GM19452 (cell line): ENCODE measurements at regions not wholly inside any gene's neighbourhood (a gene's known extent, or its start where the extent isn't known, plus 50 kb on each side); places are given as distances from the start of the nearest gene placed in this dataset.
"Not testable (repeated sequence)": the region's sequence is repeated elsewhere in the genome, so short reads cannot be mapped to it uniquely, and the experiment has no call there.

Experiments
- ATAC-seq: cut with Tn5 transposase; IDR thresholded peaks from one replicate; pipeline ENCODE4 v1.9.1; 2021; ENCODE audit not compliant: unreplicated experiment

- no peak for ATAC-seq
These were observed 54.1 kb downstream of the FOXG1 start for GRCh38 chr14:28820677-28821076.

- no peak for ATAC-seq
These were observed 55.4 kb downstream of the FOXG1 start for GRCh38 chr14:28821993-28822392.

GRCh38 chr14:28823245-28823644 is 56.7 kb downstream of the FOXG1 start:
- no peak for ATAC-seq

GRCh38 chr14:28830115-28830534 is 63.5 kb downstream of the FOXG1 start:
- ATAC-seq, result no peak

GRCh38 chr14:28831126-28831525 is 64.5 kb downstream of the FOXG1 start:
- ATAC-seq, result peak; percentile 97

- not testable (repeated sequence) for ATAC-seq
These were observed 76.0 kb downstream of the FOXG1 start for GRCh38 chr14:28842569-28842968.

GRCh38 chr14:28867571-28867970 is 101.0 kb downstream of the FOXG1 start:
- no peak for ATAC-seq

- ATAC-seq, result no peak
These were observed 103.5 kb downstream of the FOXG1 start for GRCh38 chr14:28870033-28870564.

- ATAC-seq, result no peak
These were observed 109.5 kb downstream of the FOXG1 start for GRCh38 chr14:28875934-28876571.

GRCh38 chr14:28876572-28876945 is 110.0 kb downstream of the FOXG1 start:
- ATAC-seq, result no peak

- ATAC-seq, result no peak
These were observed 111.3 kb downstream of the FOXG1 start for GRCh38 chr14:28877923-28878322.

- ATAC-seq, result no peak
These were observed 113.0 kb downstream of the FOXG1 start for GRCh38 chr14:28879573-28879996.

GRCh38 chr14:28886940-28887339 is 120.4 kb downstream of the FOXG1 start:
- ATAC-seq, result no peak

GRCh38 chr14:28895389-28895788 is 128.8 kb downstream of the FOXG1 start:
- ATAC-seq, result no peak

- no peak for ATAC-seq
These were observed 129.8 kb downstream of the FOXG1 start for GRCh38 chr14:28896337-28896736.

- ATAC-seq, result no peak
These were observed 135.0 kb downstream of the FOXG1 start for GRCh38 chr14:28901631-28902030.

GRCh38 chr14:28902930-28903329 is 136.3 kb downstream of the FOXG1 start:
- no peak for ATAC-seq

GRCh38 chr14:28911521-28911920 is 144.9 kb downstream of the FOXG1 start:
- ATAC-seq, result no peak

GRCh38 chr14:28913056-28913455 is 146.5 kb downstream of the FOXG1 start:
- ATAC-seq, result no peak

- ATAC-seq, result no peak
These were observed 159.5 kb downstream of the FOXG1 start for GRCh38 chr14:28926122-28926521.

GRCh38 chr14:28931999-28932398 is 165.4 kb downstream of the FOXG1 start:
- ATAC-seq, result no peak

- no peak for ATAC-seq
These were observed 170.0 kb downstream of the FOXG1 start for GRCh38 chr14:28936601-28937000.

GRCh38 chr14:28941758-28942157 is 175.2 kb downstream of the FOXG1 start:
- no peak for ATAC-seq
